NCI-H1694 (cell line): ENCODE measurements at regions not wholly inside any gene's neighbourhood (a gene's known extent, or its start where the extent isn't known, plus 50 kb on each side); places are given as distances from the start of the nearest gene placed in this dataset.
"Not testable (repeated sequence)": the region's sequence is repeated elsewhere in the genome, so short reads cannot be mapped to it uniquely, and the experiment has no call there.

Source experiments
- DNase-seq: peaks from one replicate; lab custom pipeline; 2025; lab: John Stamatoyannopoulos, UW

DNA sequence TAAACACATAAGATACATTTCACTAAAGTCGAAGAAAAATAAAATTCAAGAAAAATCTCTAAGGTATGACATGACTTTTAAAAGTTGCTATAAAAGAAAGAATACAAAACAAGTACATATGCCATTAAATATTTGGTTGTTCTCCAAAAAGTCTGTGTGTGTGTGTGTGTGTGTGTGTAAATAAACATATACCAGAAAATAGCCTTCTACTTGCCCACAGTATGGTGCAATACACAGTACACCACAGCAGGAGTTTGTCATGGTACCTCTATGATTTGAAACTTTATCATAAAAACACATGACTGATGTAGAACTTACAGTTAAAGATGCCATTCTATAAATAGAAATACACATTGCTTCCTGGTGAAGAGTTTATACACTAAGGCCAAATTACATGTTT, 692.7 kb upstream of the MGAT4C start:
- DNase-seq, result no peak

DNA sequence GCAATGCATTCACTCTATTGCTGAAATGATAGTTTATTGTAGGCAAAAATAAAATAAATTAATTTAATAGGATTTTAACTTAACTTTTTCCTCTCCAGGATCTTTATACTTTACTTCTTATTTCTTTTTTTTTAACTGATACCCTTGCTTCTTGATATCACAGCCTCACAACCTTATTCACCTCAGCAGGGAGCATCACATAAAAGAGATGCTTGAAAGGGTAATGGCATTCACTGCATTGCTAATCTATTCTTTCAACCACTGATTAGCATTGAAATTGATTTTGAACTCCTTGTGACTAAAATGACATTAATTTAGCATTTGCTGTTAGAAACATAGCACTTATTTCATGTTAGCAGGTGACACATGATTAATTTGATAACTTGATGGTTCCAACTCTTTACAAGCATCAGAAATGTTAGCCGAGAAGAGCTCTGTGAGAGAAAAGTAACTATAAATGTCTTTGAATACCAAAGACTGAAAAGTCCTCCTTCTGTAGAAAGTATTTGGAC, 689.5 kb upstream of the MGAT4C start:
- no peak for DNase-seq

GRCh38 chr12:86944197-86944819, 688.1 kb upstream of the MGAT4C start:
- DNase-seq, result not testable (repeated sequence)

GRCh38 chr12:86931714-86932113, 675.5 kb upstream of the MGAT4C start:
- no peak for DNase-seq

GRCh38 chr12:86929962-86930361, 673.8 kb upstream of the MGAT4C start:
- no peak for DNase-seq

GRCh38 chr12:86917121-86917520, 660.9 kb upstream of the MGAT4C start:
- DNase-seq, result no peak

DNA sequence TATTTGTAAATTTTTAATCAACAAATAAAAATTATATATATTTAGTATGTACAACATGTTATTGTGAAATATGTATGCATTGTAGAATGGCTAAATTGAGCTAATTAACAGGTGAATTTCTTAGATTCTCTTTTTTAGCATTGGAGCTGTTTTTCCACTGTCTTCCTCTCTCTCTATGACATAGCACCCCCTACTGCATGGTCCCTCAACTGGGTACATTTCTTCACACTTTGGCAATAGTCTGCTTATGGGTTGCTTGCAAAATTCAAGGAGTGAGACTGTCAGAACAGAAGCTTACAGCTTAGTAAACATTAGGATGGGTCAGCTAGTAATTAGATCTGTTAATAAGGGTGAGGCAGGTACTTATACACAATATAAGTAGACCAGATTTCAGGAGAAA, 658.5 kb upstream of the MGAT4C start:
- DNase-seq, result peak; percentile 7

DNA sequence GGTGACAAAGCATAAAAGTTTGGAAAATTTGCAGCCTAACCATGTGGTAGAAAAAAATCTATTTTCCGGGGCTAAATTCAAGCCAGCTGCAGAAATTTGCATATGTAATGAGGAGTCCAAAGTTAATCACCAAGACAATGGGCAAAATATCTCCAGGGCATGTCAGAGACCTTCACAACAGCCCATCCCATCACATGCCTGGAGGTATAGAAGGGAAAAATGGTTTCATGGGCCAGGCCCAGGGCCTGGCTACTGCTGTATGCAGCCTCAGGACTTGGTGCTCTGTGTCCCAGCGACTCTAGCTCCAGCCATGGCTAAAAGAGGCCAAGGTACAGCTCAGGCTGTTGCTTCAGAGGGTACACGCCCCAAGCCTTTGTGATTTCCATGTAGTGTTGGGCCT, 655.8 kb upstream of the MGAT4C start:
- DNase-seq, result no peak

GRCh38 chr12:86903159-86903558, 647.0 kb upstream of the MGAT4C start:
- DNase-seq, result no peak

- DNase-seq, result no peak
These were observed 604.6 kb upstream of the MGAT4C start for GRCh38 chr12:86860776-86861175.

DNA sequence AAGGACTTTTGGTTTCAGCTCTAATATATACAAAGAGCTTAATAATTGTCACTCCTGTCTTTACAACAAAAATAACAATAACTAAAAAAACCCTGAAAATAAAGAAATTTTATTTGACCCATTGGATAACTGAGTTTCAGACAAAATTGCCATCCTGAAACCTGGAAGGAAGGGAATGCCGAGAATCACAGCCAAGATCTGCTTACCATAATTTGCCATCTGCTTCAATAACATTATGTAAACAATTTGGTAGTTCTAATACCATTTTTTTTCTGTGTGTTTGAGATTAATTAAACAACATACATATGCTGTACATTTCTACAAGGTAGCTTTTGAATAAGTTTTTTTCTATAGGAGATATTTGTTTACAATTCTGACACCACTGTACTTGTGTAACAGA, 596.3 kb upstream of the MGAT4C start:
- peak; percentile 24 for DNase-seq

DNA sequence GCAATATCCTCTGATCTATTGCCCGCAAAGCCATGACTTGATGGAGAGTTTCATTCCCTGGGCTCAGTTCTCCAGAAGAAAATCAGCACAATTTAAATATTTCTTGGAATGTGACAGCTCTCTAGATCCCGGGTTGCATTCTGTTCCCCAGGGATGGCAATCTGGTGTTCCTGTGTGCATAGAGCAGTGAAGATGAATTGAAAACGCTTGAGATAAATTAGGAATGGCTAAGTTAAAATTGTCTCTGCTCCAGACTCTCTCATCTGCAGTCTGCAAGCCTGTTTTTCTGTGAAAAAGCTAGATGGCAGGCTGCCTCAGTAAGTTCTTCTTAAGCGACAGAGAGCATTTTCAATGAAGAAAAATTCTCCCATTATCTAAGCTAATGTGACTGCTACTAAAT, 582.5 kb upstream of the MGAT4C start:
- no peak for DNase-seq

GRCh38 chr12:86838260-86838659, 582.1 kb upstream of the MGAT4C start:
- DNase-seq, result no peak

DNA sequence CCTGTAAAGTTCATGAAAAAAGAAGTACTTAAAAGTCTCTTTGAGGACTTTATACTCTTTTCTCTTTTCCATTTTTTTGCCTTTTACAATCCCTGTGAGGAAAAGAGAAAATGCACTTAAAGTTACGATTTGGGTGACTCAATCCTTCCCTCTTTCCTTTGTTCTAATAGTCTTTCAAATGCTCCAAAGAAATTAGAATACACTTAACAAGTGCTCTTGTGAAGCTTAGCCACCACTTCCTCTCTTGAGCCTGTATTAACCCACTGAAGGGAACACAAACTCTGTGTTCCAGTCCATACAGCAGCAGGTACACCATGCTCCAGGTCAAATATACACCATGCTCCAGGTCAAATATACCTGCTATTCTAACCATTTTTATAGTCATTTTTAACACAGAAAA, 581.1 kb upstream of the MGAT4C start:
- DNase-seq, result no peak

DNA sequence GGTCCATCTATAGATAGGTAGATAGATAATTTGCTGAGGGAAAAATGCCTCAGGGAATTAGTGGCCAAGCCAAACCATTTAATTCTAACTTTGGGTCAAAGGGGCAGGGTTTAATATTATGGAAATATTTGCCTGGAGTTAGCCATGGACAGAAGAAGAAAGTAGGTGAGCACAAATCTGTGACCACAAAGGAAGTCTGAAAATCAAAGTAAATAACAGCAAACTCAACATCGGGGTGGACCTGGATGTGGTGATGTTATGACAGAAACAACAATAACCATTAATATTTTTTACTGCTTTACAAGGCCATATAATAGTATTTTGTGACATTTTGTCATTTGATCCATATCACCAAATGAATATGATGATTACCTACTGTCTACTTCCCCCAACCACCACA, 578.0 kb upstream of the MGAT4C start:
- no peak for DNase-seq

- DNase-seq, result no peak
These were observed 571.2 kb upstream of the MGAT4C start for GRCh38 chr12:86827409-86827808.

DNA sequence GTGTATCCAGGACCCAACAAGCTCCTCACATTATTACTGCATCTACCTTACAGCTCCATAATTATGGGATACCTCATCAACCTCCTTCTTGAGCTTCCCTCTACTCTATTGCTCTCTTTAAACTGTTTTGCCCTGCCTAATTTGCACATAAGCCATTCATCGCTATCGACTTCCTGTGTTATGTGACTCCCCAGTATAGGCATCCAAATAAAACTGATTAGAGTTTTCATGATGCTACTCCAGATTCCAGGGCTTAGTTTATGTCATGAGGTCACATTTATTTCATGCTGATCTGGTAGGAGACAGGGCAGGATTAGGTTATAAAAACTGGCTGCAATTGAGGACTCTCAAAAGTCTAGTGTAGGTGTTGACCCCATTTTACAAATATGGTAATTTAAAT, 569.9 kb upstream of the MGAT4C start:
- no peak for DNase-seq

DNA sequence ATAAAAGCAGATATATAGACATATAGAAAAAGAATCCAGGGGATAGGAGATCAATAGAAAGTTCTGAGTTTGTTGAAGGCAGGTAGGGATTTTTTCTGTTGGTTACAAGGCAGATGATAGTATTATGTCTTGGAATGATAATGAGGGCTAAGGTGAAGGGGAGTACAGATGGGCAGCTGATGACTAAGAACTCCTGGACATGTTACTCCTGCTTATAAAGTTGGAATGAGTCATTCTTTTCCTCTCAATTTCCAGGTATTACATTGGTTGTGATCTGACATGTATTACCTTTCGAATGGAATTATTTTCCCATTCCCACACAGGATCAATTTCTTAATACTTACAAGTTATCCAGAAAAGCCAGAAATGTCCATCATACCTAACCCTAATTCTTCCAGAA, 545.2 kb upstream of the MGAT4C start:
- DNase-seq, result no peak

- no peak for DNase-seq
These were observed 543.4 kb upstream of the MGAT4C start for GRCh38 chr12:86799616-86800015.

DNA sequence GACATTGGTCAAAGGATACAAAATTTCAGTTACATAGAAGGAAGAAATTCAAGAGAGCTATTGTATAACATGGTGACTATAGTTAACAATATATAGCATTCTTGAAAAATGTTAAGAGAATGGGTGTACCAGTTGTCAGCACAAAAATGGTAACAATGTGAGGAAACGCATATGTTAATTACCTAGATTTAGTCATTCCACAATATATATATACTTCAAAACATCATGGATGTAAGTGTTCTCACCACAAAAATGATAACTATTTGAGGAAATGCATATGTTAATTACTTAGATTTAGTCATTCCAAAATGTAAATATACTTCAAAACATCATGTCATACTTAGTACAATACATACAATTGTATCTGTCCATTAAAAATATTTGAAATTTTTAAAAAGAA, 540.4 kb upstream of the MGAT4C start:
- DNase-seq, result no peak

DNA sequence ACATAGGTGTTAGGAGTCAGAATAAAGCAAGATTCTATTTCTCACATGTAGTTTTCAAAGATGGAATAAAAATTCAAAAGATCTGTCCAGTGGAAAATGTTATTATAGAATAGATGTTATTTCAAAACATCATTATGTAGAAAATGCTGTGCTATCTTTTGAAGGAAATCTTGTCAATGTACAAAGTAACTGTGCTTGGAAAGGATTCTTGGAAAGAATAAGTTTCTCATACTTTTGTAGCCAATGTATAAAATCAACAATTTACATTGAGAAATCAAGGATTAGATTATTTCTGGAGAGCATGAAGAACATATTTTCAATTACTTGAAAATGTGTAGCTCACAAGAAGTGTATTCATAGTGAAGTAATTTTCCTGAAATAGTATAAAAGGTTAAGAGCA, 532.5 kb upstream of the MGAT4C start:
- no peak for DNase-seq

GRCh38 chr12:86787419-86787818, 531.2 kb upstream of the MGAT4C start:
- DNase-seq, result no peak

GRCh38 chr12:86777325-86777724, 521.1 kb upstream of the MGAT4C start:
- no peak for DNase-seq

DNA sequence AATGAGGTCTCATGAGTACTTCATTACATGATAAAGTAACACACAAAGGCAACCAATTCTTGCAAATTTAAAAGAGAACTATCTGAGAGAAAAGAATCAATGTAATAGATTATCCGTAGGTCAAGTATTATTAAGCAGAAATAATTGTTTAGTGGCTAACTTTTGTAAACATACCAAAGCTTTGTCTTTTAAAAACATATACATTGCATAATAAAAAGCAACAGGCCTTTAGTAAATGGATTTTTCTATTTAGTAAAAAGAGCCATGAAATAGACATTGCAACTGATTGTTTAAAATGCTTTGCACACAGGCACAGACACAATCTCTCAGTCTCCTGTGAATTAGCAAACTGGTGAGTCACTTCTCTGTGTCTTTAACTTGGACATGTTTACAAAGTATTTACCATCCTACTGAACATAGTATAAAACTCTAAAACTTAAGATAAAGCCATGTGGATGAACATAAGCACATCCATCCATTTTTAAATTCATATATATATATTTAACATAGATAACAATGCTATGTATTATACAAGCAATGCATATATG, 518.7 kb upstream of the MGAT4C start:
- DNase-seq, result no peak
